A673 (cell line): ENCODE measurements at regions not wholly inside any gene's neighbourhood (a gene's known extent, or its start where the extent isn't known, plus 50 kb on each side); places are given as distances from the start of the nearest gene placed in this dataset.

ENCODE experiments used
- BruUV-seq: library from RNA; stranded (reverse); fragments of 400-500 nt; replicated peaks from 2 replicates; lab custom pipeline; 2021; lab: Mats Ljungman, UMichigan
- CTCF ChIA-PET: fragments of 300-600 bp; sonication (Branson Sonifier 250); formaldehyde crosslinking; loops from one replicate; lab custom pipeline; 2022; ENCODE audit warnings: antibody characterized with exemption; lab: Charles Lee
- POLR2A ChIA-PET: fragments of 300-600 bp; sonication (Branson Sonifier 250); formaldehyde crosslinking; loops from one replicate; lab custom pipeline; 2022; ENCODE audit warnings: antibody characterized with exemption; ENCODE audit not compliant: low non-redundant PET; lab: Charles Lee
- DNase-seq: peaks from one replicate; pipeline ENCODE4 v3.0.0-alpha.2; 2015; ENCODE audit warnings: low spot score
- H3K27ac ChIP-seq: fragments of 200-600 bp; sonication (generic); 2 replicates; pipeline ENCODE4 v1.5.1; 2016; ENCODE audit warnings: mixed run types, low read depth, mild to moderate bottlenecking, mixed read lengths, antibody characterized with exemption, low read length; ENCODE audit not compliant: poor library complexity, severe bottlenecking
- H3K27me3 ChIP-seq: fragments of 200-600 bp; sonication (generic); replicated peaks from 2 replicates; pipeline ENCODE4 v1.6.1; 2017; ENCODE audit warnings: mixed run types, low read depth, mild to moderate bottlenecking, mixed read lengths, antibody characterized with exemption, low read length; ENCODE audit not compliant: insufficient read depth, poor library complexity
- H3K36me3 ChIP-seq: fragments of 200-600 bp; sonication (generic); 2 replicates; pipeline ENCODE4 v1.6.1; 2016; ENCODE audit warnings: mixed run types, mild to moderate bottlenecking, mixed read lengths, antibody characterized with exemption, low read length; ENCODE audit not compliant: insufficient read depth, poor library complexity, severe bottlenecking
- H3K4me1 ChIP-seq: fragments of 200-600 bp; sonication (generic); 2 replicates; pipeline ENCODE4 v1.6.1; 2017; ENCODE audit warnings: mixed run types, mild to moderate bottlenecking, mixed read lengths, antibody characterized with exemption, low read length; ENCODE audit not compliant: insufficient read depth, poor library complexity, severe bottlenecking
- H3K4me3 ChIP-seq: fragments of 200-600 bp; sonication (generic); 2 replicates; pipeline ENCODE4 v1.5.1; 2016; ENCODE audit warnings: low read depth, mixed run types, mild to moderate bottlenecking, mixed read lengths, low read length; ENCODE audit not compliant: poor library complexity, severe bottlenecking
- H3K9me3 ChIP-seq: fragments of 200-600 bp; sonication (generic); 2 replicates; pipeline ENCODE4 v1.6.1; 2016; ENCODE audit warnings: mixed run types, low read depth, mild to moderate bottlenecking, mixed read lengths, antibody characterized with exemption, low read length; ENCODE audit not compliant: poor library complexity, severe bottlenecking
- CTCF ChIP-seq: fragments of 300-800, 200-600 bp; sonication (generic); conservative IDR thresholded peaks from 2 replicates; pipeline ENCODE4 v1.5.1; 2017; ENCODE audit warnings: low read depth, mild to moderate bottlenecking, antibody characterized with exemption, low read length, moderate library complexity, mixed read lengths
- EZH2 ChIP-seq: fragments of 200-600 bp; sonication (generic); IDR thresholded peaks from 2 replicates; pipeline ENCODE4 v1.6.1; 2017; ENCODE audit warnings: borderline replicate concordance, low read depth, mild to moderate bottlenecking, mixed read lengths, antibody characterized with exemption, low read length; ENCODE audit not compliant: poor library complexity, severe bottlenecking
- intact Hi-C: fragments of 100-400 bp; cut with micrococcal nuclease; formaldehyde crosslinking; loops from one replicate; pipeline ENCODE4 v1.10.0; 2022; ENCODE audit not compliant: unreplicated experiment

- peaks cover 16% of the 10 kb centered on the region for H3K9me3 ChIP-seq
- H3K36me3 ChIP-seq: no peaks in the 10 kb centered on the region
- no peaks in the 10 kb centered on the region for H3K4me1 ChIP-seq
- CTCF ChIA-PET: no interaction called here
- no peak overlapping the region for H3K4me3 ChIP-seq
- no peak for TF ChIP-seq CTCF
- DNase-seq: no peak
- H3K27ac ChIP-seq: no peak overlapping the region
- POLR2A ChIA-PET: no interaction called here
- H3K27me3 ChIP-seq: no peaks in the 10 kb centered on the region
- intact Hi-C loops: no loop called here
- BruUV-seq: no TSS peak
Observed at GRCh38 chr7:49717547-49717946, 55.9 kb upstream of the VWC2 start.

GRCh38 chr7:49718760-49719159 is 54.7 kb upstream of the VWC2 start:
- no peak for TF ChIP-seq CTCF
- TF ChIP-seq EZH2: no peak
- intact Hi-C loops: no loop called here
- BruUV-seq: no TSS peak
- Histone ChIP-seq H3K4me1 (no peaks in the 10 kb centered on the region), H3K27me3 (no peaks in the 10 kb centered on the region), H3K4me3 (no peak overlapping the region), H3K27ac (no peak overlapping the region), H3K9me3 (peaks cover 20% of the 10 kb centered on the region), H3K36me3 (no peaks in the 10 kb centered on the region)
- POLR2A ChIA-PET: no interaction called here
- DNase-seq: no peak
- CTCF ChIA-PET: no interaction called here

- intact Hi-C loops: no loop called here
- CTCF ChIA-PET: no interaction called here
Observed at GRCh38 chr7:49721441-49721840, 52.0 kb upstream of the VWC2 start.

More at GRCh38 chr7:49721441-49721840, 52.0 kb upstream of the VWC2 start:
- Histone ChIP-seq H3K4me3 (no peak overlapping the region), H3K36me3 (no peaks in the 10 kb centered on the region), H3K4me1 (no peaks in the 10 kb centered on the region), H3K9me3 (peaks cover 10% of the 10 kb centered on the region), H3K27me3 (no peaks in the 10 kb centered on the region), H3K27ac (no peak overlapping the region)
- no peak for DNase-seq
- TF ChIP-seq CTCF (no peak), EZH2 (no peak)
- no TSS peak for BruUV-seq
- POLR2A ChIA-PET: no interaction called here
